HEK293 (cell line): ENCODE measurements at regions not wholly inside any gene's neighbourhood (a gene's known extent, or its start where the extent isn't known, plus 50 kb on each side); places are given as distances from the start of the nearest gene placed in this dataset.
A peak's percentile ranks its signal among the peaks of the same experiment; 100 is the strongest.

ENCODE experiments used
- CTCF ChIA-PET: fragments of 350-600 bp; formaldehyde crosslinking; extraction: SDS; loops from one replicate; lab custom pipeline; 2021; ENCODE audit warnings: antibody characterized with exemption; lab: Yijun Ruan, JAX
- POLR2A ChIA-PET: fragments of 300-600 bp; formaldehyde crosslinking; extraction: SDS; loops from one replicate; lab custom pipeline; 2020; ENCODE audit warnings: antibody characterized with exemption, inconsistent platforms; lab: Yijun Ruan, JAX
- H3K27ac ChIP-seq: fragments of 200-500 bp; sonication (Bioruptor generic); 2 replicates; pipeline ENCODE4 v1.5.1; 2014; ENCODE audit warnings: low read depth, low read length, control low read depth, inconsistent platforms; ENCODE audit errors: extremely low read depth
- H3K36me3 ChIP-seq, 2 experiments: fragments of 200-500 bp in 1 of 2; sonication (Bioruptor generic) in 1 of 2; 1 replicate in 1 of 2; 2 replicates in 1 of 2; pipeline ENCODE4 v1.5.1; 2014 to 2017; ENCODE audit warnings: inconsistent platforms in 2 of 2, low read length in 2 of 2; ENCODE audit not compliant: control insufficient read depth in 2 of 2, insufficient read depth in 1 of 2
- H3K4me1 ChIP-seq: fragments of 200-500 bp; sonication (Bioruptor generic); 2 replicates; pipeline ENCODE4 v1.5.1; 2014; ENCODE audit warnings: mild to moderate bottlenecking, low read length, inconsistent platforms; ENCODE audit not compliant: control insufficient read depth, insufficient read depth
- H3K4me3 ChIP-seq: 2 replicates; pipeline ENCODE4 v1.5.1; 2011; ENCODE audit warnings: low read depth, mild to moderate bottlenecking, control low read depth, low read length, moderate library complexity
- H3K9me3 ChIP-seq: fragments of 200-500 bp; sonication (Bioruptor generic); 2 replicates; pipeline ENCODE4 v1.5.1; 2014; ENCODE audit warnings: low read depth, low read length, inconsistent platforms; ENCODE audit not compliant: control insufficient read depth, insufficient read depth
- BCL6B ChIP-seq: fragments of 450-650 bp; formaldehyde crosslinking; IDR thresholded peaks from 2 replicates; pipeline ENCODE4 v1.5.1; 2017; ENCODE audit warnings: missing biosample characterization, missing genetic modification characterization
- EGR2 ChIP-seq: fragments of 450-650 bp; formaldehyde crosslinking; IDR thresholded peaks from 2 replicates; pipeline ENCODE4 v1.5.1; 2016; ENCODE audit warnings: low read depth, missing biosample characterization, missing genetic modification characterization
- HOXA7 ChIP-seq: sonication (generic); formaldehyde crosslinking; IDR thresholded peaks from 2 replicates; pipeline ENCODE4 v1.8.1; 2022; ENCODE audit warnings: missing genetic modification reagents, borderline replicate concordance
- IKZF3 ChIP-seq: fragments of 450-650 bp; IDR thresholded peaks from 2 replicates; pipeline ENCODE4 v1.5.0; 2018; ENCODE audit warnings: missing biosample characterization, mild to moderate bottlenecking, missing genetic modification characterization, moderate library complexity
- KLF8 ChIP-seq: fragments of 450-650 bp; formaldehyde crosslinking; IDR thresholded peaks from 2 replicates; pipeline ENCODE4 v1.5.1; 2016; ENCODE audit warnings: missing biosample characterization, missing genetic modification characterization
- KLF9 ChIP-seq: fragments of 450-650 bp; formaldehyde crosslinking; IDR thresholded peaks from 2 replicates; pipeline ENCODE4 v1.5.1; 2016; ENCODE audit warnings: missing biosample characterization, missing genetic modification characterization, low read depth
- PRDM2 ChIP-seq: fragments of 450-650 bp; formaldehyde crosslinking; IDR thresholded peaks from 2 replicates; pipeline ENCODE4 v1.5.1; 2016; ENCODE audit warnings: missing biosample characterization, missing genetic modification characterization, borderline replicate concordance
- SALL2 ChIP-seq: fragments of 450-650 bp; formaldehyde crosslinking; IDR thresholded peaks from 2 replicates; pipeline ENCODE4 v1.5.0; 2017; ENCODE audit warnings: missing biosample characterization, mild to moderate bottlenecking, missing genetic modification characterization, borderline replicate concordance
- SP2 ChIP-seq: fragments of 450-650 bp; formaldehyde crosslinking; IDR thresholded peaks from 2 replicates; pipeline ENCODE4 v1.5.1; 2016; ENCODE audit warnings: missing biosample characterization, missing genetic modification characterization
- WT1 ChIP-seq: fragments of 450-650 bp; formaldehyde crosslinking; IDR thresholded peaks from 2 replicates; pipeline ENCODE4 v1.5.1; 2016; ENCODE audit warnings: missing biosample characterization, missing genetic modification characterization
- ZBTB48 ChIP-seq: fragments of 450-650 bp; formaldehyde crosslinking; IDR thresholded peaks from 2 replicates; pipeline ENCODE4 v1.5.1; 2016; ENCODE audit warnings: missing biosample characterization, missing genetic modification characterization
- ZFP41 ChIP-seq: fragments of 450-650 bp; formaldehyde crosslinking; IDR thresholded peaks from 2 replicates; pipeline ENCODE4 v1.5.1; 2016; ENCODE audit warnings: missing biosample characterization, missing genetic modification characterization, borderline replicate concordance
- ZNF175 ChIP-seq: fragments of 450-650 bp; formaldehyde crosslinking; IDR thresholded peaks from 2 replicates; pipeline ENCODE4 v1.5.1; 2016; ENCODE audit warnings: missing biosample characterization, missing genetic modification characterization
- ZNF221 ChIP-seq: fragments of 450-650 bp; formaldehyde crosslinking; IDR thresholded peaks from 2 replicates; pipeline ENCODE4 v1.5.1; 2017; ENCODE audit warnings: missing biosample characterization, missing genetic modification characterization, borderline replicate concordance
- ZNF324 ChIP-seq: fragments of 450-650 bp; formaldehyde crosslinking; IDR thresholded peaks from 2 replicates; pipeline ENCODE4 v1.5.1; 2016; ENCODE audit warnings: missing biosample characterization, missing genetic modification characterization
- ZNF37A ChIP-seq: fragments of 450-650 bp; IDR thresholded peaks from 2 replicates; pipeline ENCODE4 v1.5.1; 2018; ENCODE audit warnings: missing biosample characterization, missing genetic modification characterization
- ZNF501 ChIP-seq: fragments of 450-650 bp; formaldehyde crosslinking; IDR thresholded peaks from 2 replicates; pipeline ENCODE4 v1.5.1; 2016; ENCODE audit warnings: missing biosample characterization, missing genetic modification characterization
- ZNF549 ChIP-seq: fragments of 450-650 bp; IDR thresholded peaks from 2 replicates; pipeline ENCODE4 v1.5.1; 2018; ENCODE audit warnings: missing biosample characterization, missing genetic modification characterization, mild to moderate bottlenecking, inconsistent platforms, moderate library complexity
- ZNF561 ChIP-seq: fragments of 450-650 bp; IDR thresholded peaks from 2 replicates; pipeline ENCODE4 v1.5.1; 2018; ENCODE audit warnings: missing biosample characterization, missing genetic modification characterization, borderline replicate concordance
- ZNF626 ChIP-seq: fragments of 450-650 bp; sonication (Bioruptor Pico); formaldehyde crosslinking; IDR thresholded peaks from 2 replicates; pipeline ENCODE4 v1.5.1; 2018; ENCODE audit warnings: missing biosample characterization, missing genetic modification characterization, inconsistent platforms
- ZNF785 ChIP-seq: fragments of 450-650 bp; formaldehyde crosslinking; IDR thresholded peaks from 2 replicates; pipeline ENCODE4 v1.5.1; 2016; ENCODE audit warnings: missing biosample characterization, missing genetic modification characterization
- ZNF837 ChIP-seq: fragments of 450-650 bp; formaldehyde crosslinking; IDR thresholded peaks from 2 replicates; pipeline ENCODE4 v1.5.1; 2016; ENCODE audit warnings: missing biosample characterization, missing genetic modification characterization
- TF ChIP-seq, protein P1 (sequence below): fragments of 450-650 bp; formaldehyde crosslinking; optimal IDR thresholded peaks from 2 replicates; pipeline ENCODE3; 2016; ENCODE audit warnings: missing biosample characterization, mild to moderate bottlenecking, missing genetic modification characterization

GRCh38 chr5:34488984-34489383 lies 167.1 kb upstream of the RAI14 start:
- H3K36me3 ChIP-seq = no peaks in the 10 kb centered on the region
- H3K4me1 ChIP-seq = no peaks in the 10 kb centered on the region
- no peak overlapping the region for H3K27ac ChIP-seq
- POLR2A ChIA-PET = interaction anchor here (0.5 kb wide), 1 partner anchor 384 kb away, joined by 3 read pairs; no protein-coding TSS in a partner anchor
- no peaks in the 10 kb centered on the region for H3K9me3 ChIP-seq
- TF ChIP-seq IKZF3 (tag by site-specific recombination) (no peak), PRDM2 (tag by site-specific recombination) (no peak), ZNF549 (tag by site-specific recombination) (no peak), ZNF175 (no peak), KLF9 (tag by site-specific recombination) (peak; percentile 37), EGR2 (tag by site-specific recombination) (no peak)
- TF ChIP-seq, all 188 proteins: peak for 1
- CTCF ChIA-PET = interaction anchor here (0.6 to 6.7 kb wide), 7 partner anchors 10 to 513 kb away, joined by 3 to 150 read pairs (median 4); no protein-coding TSS in a partner anchor
- no peak overlapping the region for H3K4me3 ChIP-seq

GRCh38 chr5:34490506-34491250 lies 165.4 kb upstream of the RAI14 start:
- Histone ChIP-seq H3K4me3 (no peak overlapping the region), H3K4me1 (no peaks in the 10 kb centered on the region), H3K27ac (no peak overlapping the region; the same call in 1 of the 2 replicates), H3K9me3 (no peaks in the 10 kb centered on the region), H3K36me3 (no peaks in the 10 kb centered on the region)
- POLR2A ChIA-PET = no interaction called here
- CTCF ChIA-PET = interaction anchor here (0.7 to 1.4 kb wide), 3 partner anchors 15 to 33 kb away, joined by 3 read pairs; no protein-coding TSS in a partner anchor
- TF ChIP-seq ZNF549 (tag by site-specific recombination) = no peak
- no peak for TF ChIP-seq ZBTB48
- TF ChIP-seq KLF9 (tag by site-specific recombination) = no peak
- no peak for TF ChIP-seq KLF8
- TF ChIP-seq ZNF561 = 0 out of 2 replicates have a peak, but pooled peaks have one; percentile 28
- TF ChIP-seq ZNF37A (tag by site-specific recombination) = no peak
- no peak for TF ChIP-seq ZNF837 (tag by site-specific recombination)
- TF ChIP-seq SP2 (tag by site-specific recombination) = no peak
- TF ChIP-seq HOXA7 (CRISPR knock-in tag) = no peak
- TF ChIP-seq WT1 (tag by site-specific recombination) = no peak
- TF ChIP-seq ZNF324 (tag by site-specific recombination) = no peak
- TF ChIP-seq ZNF501 (tag by site-specific recombination) = peak; percentile 16; the same call in 1 of the 2 replicates
- TF ChIP-seq SALL2 (tag by site-specific recombination) = no peak
- no peak for TF ChIP-seq ZNF221
- TF ChIP-seq ZNF785 (tag by site-specific recombination) = no peak
- TF ChIP-seq ZFP41 (tag by site-specific recombination) = no peak
- no peak for TF ChIP-seq ZNF626
- TF ChIP-seq, protein P1, sequence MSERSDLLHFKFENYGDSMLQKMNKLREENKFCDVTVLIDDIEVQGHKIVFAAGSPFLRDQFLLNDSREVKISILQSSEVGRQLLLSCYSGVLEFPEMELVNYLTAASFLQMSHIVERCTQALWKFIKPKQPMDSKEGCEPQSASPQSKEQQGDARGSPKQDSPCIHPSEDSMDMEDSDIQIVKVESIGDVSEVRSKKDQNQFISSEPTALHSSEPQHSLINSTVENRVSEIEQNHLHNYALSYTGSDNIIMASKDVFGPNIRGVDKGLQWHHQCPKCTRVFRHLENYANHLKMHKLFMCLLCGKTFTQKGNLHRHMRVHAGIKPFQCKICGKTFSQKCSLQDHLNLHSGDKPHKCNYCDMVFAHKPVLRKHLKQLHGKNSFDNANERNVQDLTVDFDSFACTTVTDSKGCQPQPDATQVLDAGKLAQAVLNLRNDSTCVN (tag by site-specific recombination) = no peak
- no peak for TF ChIP-seq BCL6B (tag by site-specific recombination)
